ENCODE measurements at regions not wholly inside any gene's neighbourhood (a gene's known extent, or its start where the extent isn't known, plus 50 kb on each side); places are given as distances from the start of the nearest gene placed in this dataset.

DNA sequence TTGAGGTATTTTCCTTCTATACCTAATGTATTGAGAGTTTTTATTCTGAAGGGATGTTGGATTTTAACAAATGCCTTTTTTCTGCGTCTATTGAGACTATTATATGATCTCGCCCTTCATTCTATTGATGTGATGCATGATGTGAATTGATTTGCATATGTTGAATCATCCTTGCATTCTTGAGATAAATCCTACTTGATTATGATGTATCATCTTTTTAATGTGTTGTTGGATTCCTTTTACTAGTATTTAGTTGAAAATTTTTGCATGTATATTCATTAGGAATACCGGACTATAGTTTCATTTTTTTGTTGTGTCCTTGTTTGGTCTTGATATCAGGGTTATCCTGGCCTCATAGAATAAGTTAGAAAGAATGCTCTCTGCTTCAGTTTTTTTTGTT lies 169.7 kb downstream of the NPR3 start:
- Histone ChIP-seq H3K36me3 (ENCODE audit: control insufficient read depth, insufficient read depth, low read length) (no peaks in the 10 kb centered on the region), H3K4me3 (replicated peaks; ENCODE audit: low read depth, low read length) (no peak overlapping the region), H3K27me3 (replicated peaks; ENCODE audit: control insufficient read depth, insufficient read depth, low read length) (no peaks in the 10 kb centered on the region)
- TF ChIP-seq, protein P1, sequence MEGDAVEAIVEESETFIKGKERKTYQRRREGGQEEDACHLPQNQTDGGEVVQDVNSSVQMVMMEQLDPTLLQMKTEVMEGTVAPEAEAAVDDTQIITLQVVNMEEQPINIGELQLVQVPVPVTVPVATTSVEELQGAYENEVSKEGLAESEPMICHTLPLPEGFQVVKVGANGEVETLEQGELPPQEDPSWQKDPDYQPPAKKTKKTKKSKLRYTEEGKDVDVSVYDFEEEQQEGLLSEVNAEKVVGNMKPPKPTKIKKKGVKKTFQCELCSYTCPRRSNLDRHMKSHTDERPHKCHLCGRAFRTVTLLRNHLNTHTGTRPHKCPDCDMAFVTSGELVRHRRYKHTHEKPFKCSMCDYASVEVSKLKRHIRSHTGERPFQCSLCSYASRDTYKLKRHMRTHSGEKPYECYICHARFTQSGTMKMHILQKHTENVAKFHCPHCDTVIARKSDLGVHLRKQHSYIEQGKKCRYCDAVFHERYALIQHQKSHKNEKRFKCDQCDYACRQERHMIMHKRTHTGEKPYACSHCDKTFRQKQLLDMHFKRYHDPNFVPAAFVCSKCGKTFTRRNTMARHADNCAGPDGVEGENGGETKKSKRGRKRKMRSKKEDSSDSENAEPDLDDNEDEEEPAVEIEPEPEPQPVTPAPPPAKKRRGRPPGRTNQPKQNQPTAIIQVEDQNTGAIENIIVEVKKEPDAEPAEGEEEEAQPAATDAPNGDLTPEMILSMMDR (IDR thresholded peaks at IDR 0.05; ENCODE audit: insufficient read depth, low read length, poor library complexity, severe bottlenecking) = no peak
- no peak for DNase-seq (ENCODE audit: extremely low read depth, insufficient read length)

DNA sequence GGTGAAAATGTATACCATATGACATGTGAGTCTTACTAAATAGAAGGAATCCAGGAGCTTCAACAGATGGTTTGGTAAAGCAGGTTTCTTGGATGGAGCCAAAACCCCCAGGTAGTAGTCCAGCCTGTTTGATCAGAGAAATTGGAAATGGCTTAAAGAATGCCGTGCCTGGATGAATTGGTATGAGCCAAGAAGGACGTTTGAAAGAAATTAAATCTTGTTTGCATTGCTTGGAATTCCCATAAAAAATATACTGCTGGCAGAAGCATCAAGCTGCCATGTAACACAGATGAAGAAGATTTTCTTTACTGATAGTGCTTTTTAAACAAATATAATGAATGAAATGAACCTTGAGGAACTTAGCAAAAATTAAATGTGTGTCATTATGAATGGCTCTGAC lies 176.3 kb downstream of the NPR3 start:
- Histone ChIP-seq H3K4me3 (replicated peaks; ENCODE audit: low read depth, low read length) (no peak overlapping the region), H3K27me3 (replicated peaks; ENCODE audit: control insufficient read depth, insufficient read depth, low read length) (no peaks in the 10 kb centered on the region), H3K36me3 (ENCODE audit: control insufficient read depth, insufficient read depth, low read length) (no peaks in the 10 kb centered on the region)
- TF ChIP-seq, protein P1 (IDR thresholded peaks at IDR 0.05; ENCODE audit: insufficient read depth, low read length, poor library complexity, severe bottlenecking) = no peak
- no peak for DNase-seq (ENCODE audit: extremely low read depth, insufficient read length)

DNA sequence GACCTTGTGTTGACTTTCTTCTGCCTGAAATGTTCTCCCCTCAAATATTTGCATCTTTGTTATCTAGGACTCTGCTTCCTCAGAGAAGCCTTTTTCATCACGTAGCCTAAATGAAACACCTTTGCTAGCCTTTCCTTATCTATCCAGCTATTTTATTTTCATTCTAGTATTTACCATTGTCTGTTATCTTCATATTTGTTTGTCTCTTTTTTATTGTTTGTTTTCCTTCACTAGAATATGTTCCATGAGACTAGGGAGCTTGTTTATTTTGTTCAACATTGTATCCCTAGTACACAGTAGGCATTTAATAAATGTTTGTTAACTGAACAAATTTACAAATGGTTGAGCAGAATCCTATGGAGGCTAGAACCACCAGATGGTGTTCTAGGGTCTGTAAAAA lies 178.0 kb downstream of the NPR3 start:
- TF ChIP-seq, protein P1 (IDR thresholded peaks at IDR 0.05; ENCODE audit: insufficient read depth, low read length, poor library complexity, severe bottlenecking) = no peak
- DNase-seq (ENCODE audit: extremely low read depth, insufficient read length) = no peak
- no peaks in the 10 kb centered on the region for H3K27me3 ChIP-seq (replicated peaks; ENCODE audit: control insufficient read depth, insufficient read depth, low read length)
- H3K4me3 ChIP-seq (replicated peaks; ENCODE audit: low read depth, low read length) = no peak overlapping the region
- H3K36me3 ChIP-seq (ENCODE audit: control insufficient read depth, insufficient read depth, low read length) = no peaks in the 10 kb centered on the region

DNA sequence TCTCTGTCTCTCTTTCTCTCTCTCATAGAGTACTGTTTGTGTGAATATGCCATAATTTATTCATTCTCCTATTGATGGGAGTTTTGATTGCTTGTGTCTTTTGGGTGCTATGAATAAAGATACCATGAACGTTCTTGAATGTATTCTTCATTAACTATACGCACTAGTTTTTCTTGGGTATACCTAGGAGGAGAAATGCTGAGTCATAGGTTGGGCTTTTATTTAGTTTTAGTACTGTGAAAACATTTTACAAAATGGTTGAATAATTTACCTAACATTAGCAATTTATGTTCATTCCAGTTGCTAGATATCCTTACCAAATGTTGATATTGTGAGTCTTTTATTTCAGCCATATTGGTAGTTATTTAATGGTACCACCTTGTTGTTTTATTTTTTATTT lies 192.5 kb downstream of the NPR3 start:
- TF ChIP-seq, protein P1 (IDR thresholded peaks at IDR 0.05; ENCODE audit: insufficient read depth, low read length, poor library complexity, severe bottlenecking) = no peak
- no peak for DNase-seq (ENCODE audit: extremely low read depth, insufficient read length)
- H3K36me3 ChIP-seq (ENCODE audit: control insufficient read depth, insufficient read depth, low read length) = no peaks in the 10 kb centered on the region
- no peak overlapping the region for H3K4me3 ChIP-seq (replicated peaks; ENCODE audit: low read depth, low read length)
- H3K27me3 ChIP-seq (replicated peaks; ENCODE audit: control insufficient read depth, insufficient read depth, low read length) = no peaks in the 10 kb centered on the region

DNA sequence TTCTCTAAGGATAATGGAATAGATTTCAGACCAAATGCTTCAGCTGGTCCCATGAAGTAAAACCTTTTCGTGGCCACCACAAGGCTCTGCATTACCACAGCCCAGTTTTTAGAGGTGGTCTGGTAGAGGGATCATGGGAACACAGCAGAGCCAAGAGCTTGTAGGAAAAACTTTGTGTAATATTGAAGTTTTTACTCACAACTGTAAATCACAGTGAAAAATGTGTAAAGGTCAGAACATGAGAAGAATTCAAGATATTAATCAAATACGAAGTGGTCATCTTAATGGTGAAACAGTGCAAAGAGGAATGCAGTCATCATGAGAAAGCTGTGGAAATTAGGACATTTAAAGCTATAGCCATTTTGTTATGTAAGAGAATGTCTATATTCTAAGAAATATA lies 197.5 kb downstream of the NPR3 start:
- no peak for DNase-seq (ENCODE audit: extremely low read depth, insufficient read length)
- no peaks in the 10 kb centered on the region for H3K36me3 ChIP-seq (ENCODE audit: control insufficient read depth, insufficient read depth, low read length)
- no peak overlapping the region for H3K4me3 ChIP-seq (replicated peaks; ENCODE audit: low read depth, low read length)
- H3K27me3 ChIP-seq (replicated peaks; ENCODE audit: control insufficient read depth, insufficient read depth, low read length) = no peaks in the 10 kb centered on the region
- TF ChIP-seq, protein P1 (IDR thresholded peaks at IDR 0.05; ENCODE audit: insufficient read depth, low read length, poor library complexity, severe bottlenecking) = no peak

DNA sequence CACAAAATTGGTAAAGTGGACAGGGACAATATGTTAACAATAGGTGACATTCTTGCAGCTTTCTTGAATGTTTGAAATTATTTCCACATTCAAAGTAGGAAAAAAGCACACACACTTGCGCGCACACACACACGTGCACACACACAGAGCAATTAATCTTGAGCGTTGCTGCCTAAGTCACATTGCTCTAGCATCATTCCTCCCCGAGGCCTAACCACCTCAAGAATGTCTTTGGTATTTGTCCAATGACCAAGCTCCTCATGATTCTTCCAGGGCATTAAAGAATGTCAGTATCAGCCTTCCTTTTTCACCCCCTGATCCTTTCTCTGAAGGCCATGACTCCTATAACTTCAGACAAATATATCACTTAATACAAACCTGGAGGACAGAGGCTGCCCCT lies 198.1 kb downstream of the NPR3 start:
- TF ChIP-seq, protein P1 (IDR thresholded peaks at IDR 0.05; ENCODE audit: insufficient read depth, low read length, poor library complexity, severe bottlenecking) = no peak
- no peak overlapping the region for H3K4me3 ChIP-seq (replicated peaks; ENCODE audit: low read depth, low read length)
- no peak for DNase-seq (ENCODE audit: extremely low read depth, insufficient read length)
- H3K36me3 ChIP-seq (ENCODE audit: control insufficient read depth, insufficient read depth, low read length) = no peaks in the 10 kb centered on the region
- H3K27me3 ChIP-seq (replicated peaks; ENCODE audit: control insufficient read depth, insufficient read depth, low read length) = no peaks in the 10 kb centered on the region

Measured in GM06990 (cell line).